GM23248 (cell line): ENCODE measurements at regions not wholly inside any gene's neighbourhood (a gene's known extent, or its start where the extent isn't known, plus 50 kb on each side); places are given as distances from the start of the nearest gene placed in this dataset.

Experiments used
- DNase-seq: peaks from one replicate; pipeline ENCODE4 v3.0.0-alpha.2; 2015
- H2AFZ ChIP-seq: fragments of 200-600 bp; sonication (generic); 2 replicates; pipeline ENCODE4 v1.6.1; 2016; ENCODE audit warnings: antibody characterized with exemption
- H3F3A ChIP-seq: fragments of 200-600 bp; sonication (generic); 2 replicates; pipeline ENCODE4 v1.6.1; 2016; ENCODE audit warnings: mild to moderate bottlenecking, antibody characterized with exemption, mixed run types; ENCODE audit not compliant: insufficient read depth
- H3K27ac ChIP-seq: fragments of 200-600 bp; sonication (generic); 2 replicates; pipeline ENCODE4 v1.5.1; 2016; ENCODE audit warnings: mild to moderate bottlenecking
- H3K27me3 ChIP-seq: fragments of 200-600 bp; sonication (generic); replicated peaks from 2 replicates; pipeline ENCODE4 v1.6.1; 2016; ENCODE audit warnings: mild to moderate bottlenecking; ENCODE audit not compliant: insufficient read depth
- H3K36me3 ChIP-seq: fragments of 200-600 bp; sonication (generic); 2 replicates; pipeline ENCODE4 v1.6.1; 2016; ENCODE audit warnings: low read depth, mild to moderate bottlenecking
- H3K4me1 ChIP-seq: fragments of 200-600 bp; sonication (generic); 2 replicates; pipeline ENCODE4 v1.6.1; 2016; ENCODE audit warnings: mild to moderate bottlenecking; ENCODE audit not compliant: insufficient read depth
- H3K4me2 ChIP-seq: fragments of 200-600 bp; sonication (generic); one replicate; pipeline ENCODE4 v1.6.1; 2016; ENCODE audit warnings: mild to moderate bottlenecking; ENCODE audit not compliant: unreplicated experiment
- H3K4me3 ChIP-seq: fragments of 200-600 bp; sonication (generic); 2 replicates; pipeline ENCODE4 v1.5.1; 2016; ENCODE audit warnings: mild to moderate bottlenecking
- H3K79me2 ChIP-seq: fragments of 200-600 bp; sonication (generic); 2 replicates; pipeline ENCODE4 v1.6.1; 2016; ENCODE audit warnings: mild to moderate bottlenecking; ENCODE audit not compliant: insufficient read depth
- H3K9ac ChIP-seq: fragments of 200-600 bp; sonication (generic); 2 replicates; pipeline ENCODE4 v1.6.1; 2016; ENCODE audit warnings: mild to moderate bottlenecking
- H3K9me2 ChIP-seq: fragments of 200-600 bp; sonication (generic); 2 replicates; pipeline ENCODE4 v1.6.1; 2016; ENCODE audit warnings: mixed run types, mild to moderate bottlenecking, moderate library complexity; ENCODE audit not compliant: insufficient read depth
- H3K9me3 ChIP-seq: fragments of 200-600 bp; sonication (generic); one replicate; pipeline ENCODE4 v1.6.1; 2017; ENCODE audit warnings: low read depth
- H4K20me1 ChIP-seq: fragments of 200-600 bp; sonication (generic); 2 replicates; pipeline ENCODE4 v1.6.0; 2016; ENCODE audit not compliant: insufficient read depth
- EZH2 ChIP-seq: fragments of 200-600 bp; sonication (generic); IDR thresholded peaks from 2 replicates; pipeline ENCODE4 v1.6.1; 2018; ENCODE audit warnings: antibody characterized with exemption, mild to moderate bottlenecking; ENCODE audit not compliant: insufficient read depth, poor library complexity, severe bottlenecking
- EZH2phosphoT487 ChIP-seq: fragments of 200-600 bp; sonication (generic); IDR thresholded peaks from 2 replicates; pipeline ENCODE4 v1.6.1; 2018; ENCODE audit warnings: antibody characterized with exemption, moderate library complexity, mild to moderate bottlenecking, low read depth; ENCODE audit not compliant: insufficient read depth
- WGBS, 2 experiments: methylation state at CpG; one replicate each; pipeline ENCODE4 v1.1.6; 2015 to 2017; ENCODE audit warnings: low lambda C conversion rate in 2 of 2, low coverage in 1 of 2; ENCODE audit errors: missing lambda C conversion rate in 2 of 2; 5-methylcytosine and 5-hydroxymethylcytosine counted together
- in situ Hi-C: fragments of 300-500 bp; cut with MboI; formaldehyde crosslinking; loops from 2 replicates; pipeline ENCODE4 v1.15.0; 2020

DNA sequence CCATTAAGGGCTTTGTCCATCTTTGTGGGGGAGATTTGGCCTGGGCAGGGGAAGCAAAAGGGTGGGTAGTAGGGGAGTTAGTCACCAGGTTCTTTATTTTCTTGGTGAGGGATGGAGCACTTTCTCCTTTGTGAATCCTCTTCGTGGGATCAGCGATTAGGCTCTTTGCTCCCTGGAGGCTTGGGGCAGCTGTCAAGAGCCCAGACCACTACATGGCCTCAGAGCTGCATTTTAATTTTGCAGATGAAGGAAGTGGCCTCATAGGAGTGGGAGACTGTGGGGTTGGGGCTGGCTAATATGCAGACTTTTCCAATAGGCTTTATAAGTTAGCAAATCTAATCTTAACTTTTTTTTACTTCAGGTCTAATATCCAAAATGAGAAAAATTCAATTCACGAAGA is 168.1 kb upstream of the DEFB112 start:
- no peak for TF ChIP-seq EZH2phosphoT487
- TF ChIP-seq EZH2 = no peak

DNA sequence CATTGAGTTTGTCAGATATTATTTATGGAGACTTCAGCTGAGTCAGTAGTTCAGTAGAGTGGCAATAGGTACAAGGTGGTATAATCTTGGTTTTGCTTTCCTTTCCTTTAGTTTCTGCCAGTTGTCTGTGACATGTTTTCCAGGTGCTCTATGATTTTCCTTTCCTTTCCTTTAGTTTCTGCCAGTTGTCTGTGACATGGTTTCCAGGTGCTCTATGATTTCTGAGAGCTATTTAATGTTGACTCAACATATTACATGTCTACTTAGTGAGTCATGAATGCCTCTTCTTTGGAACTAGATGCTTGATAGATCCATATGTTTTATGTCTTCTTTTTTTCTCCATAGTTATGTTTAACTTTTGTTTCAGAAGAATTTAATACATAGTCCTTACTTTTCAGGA is 186.4 kb upstream of the DEFB112 start:
- Histone ChIP-seq H3K79me2 (no peaks in the 10 kb centered on the region), H3F3A (no peaks in the 10 kb centered on the region), H3K9me2 (no peaks in the 10 kb centered on the region), H2AFZ (no peak overlapping the region), H3K4me2 (no peak overlapping the region), H4K20me1 (no peaks in the 10 kb centered on the region), H3K36me3 (no peaks in the 10 kb centered on the region), H3K4me3 (no peak overlapping the region), H3K27ac (no peak overlapping the region), H3K9ac (no peak overlapping the region), H3K4me1 (no peaks in the 10 kb centered on the region), H3K27me3 (no peaks in the 10 kb centered on the region), H3K9me3 (no peaks in the 10 kb centered on the region)
- DNase-seq = no peak
- no peak for TF ChIP-seq EZH2phosphoT487
- no peak for TF ChIP-seq EZH2
- in situ Hi-C loops = no loop called here

More for the DNA sequence above, 168.1 kb upstream of the DEFB112 start:
- Histone ChIP-seq H3K79me2 (no peaks in the 10 kb centered on the region), H3K4me1 (no peaks in the 10 kb centered on the region), H3K9me3 (no peaks in the 10 kb centered on the region), H3K27me3 (no peaks in the 10 kb centered on the region), H2AFZ (no peak overlapping the region), H3F3A (no peaks in the 10 kb centered on the region), H3K9ac (no peak overlapping the region), H3K36me3 (no peaks in the 10 kb centered on the region), H3K4me2 (no peak overlapping the region), H3K27ac (no peak overlapping the region), H3K9me2 (no peaks in the 10 kb centered on the region), H3K4me3 (no peak overlapping the region), H4K20me1 (no peaks in the 10 kb centered on the region)
- in situ Hi-C loops = no loop called here
- no peak for DNase-seq
- WGBS, 2 experiments = 23% methylated on average over 3 of the region's 3 CpGs

DNA sequence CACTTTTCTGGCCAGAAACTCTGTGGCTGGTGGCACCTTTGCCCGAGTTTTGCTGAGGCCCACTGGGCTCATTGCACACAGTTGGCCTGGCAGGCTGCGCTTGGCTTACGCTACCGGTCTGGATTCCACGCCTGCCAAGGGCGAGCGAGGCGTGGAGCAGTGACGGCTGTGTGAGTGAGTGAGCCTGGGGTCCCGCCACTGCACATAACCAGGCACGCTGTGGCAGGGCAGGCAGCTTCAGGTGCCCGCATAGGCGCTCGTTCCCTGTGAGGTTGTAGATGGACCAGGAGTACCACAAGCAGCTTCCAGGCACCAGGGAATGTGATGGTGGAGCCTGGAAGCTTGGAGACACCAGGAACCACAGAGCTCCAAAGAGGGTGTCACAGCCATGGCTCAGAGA is 190.1 kb upstream of the DEFB112 start:
- no peaks in the 10 kb centered on the region for H3K79me2 ChIP-seq
- no peaks in the 10 kb centered on the region for H3F3A ChIP-seq
- H3K4me2 ChIP-seq = no peak overlapping the region
- TF ChIP-seq EZH2phosphoT487 = no peak
- TF ChIP-seq EZH2 = no peak
- no peak overlapping the region for H3K27ac ChIP-seq
- H3K9ac ChIP-seq = no peak overlapping the region
- no peaks in the 10 kb centered on the region for H3K36me3 ChIP-seq
- no peaks in the 10 kb centered on the region for H3K27me3 ChIP-seq
- H3K9me2 ChIP-seq = no peaks in the 10 kb centered on the region
- H3K4me1 ChIP-seq = no peaks in the 10 kb centered on the region
- no peak for DNase-seq
- in situ Hi-C loops = no loop called here
- H3K4me3 ChIP-seq = no peak overlapping the region
- H2AFZ ChIP-seq = no peak overlapping the region
- 59 to 69% methylated on average over 10 to 14 of the region's 14 CpGs for WGBS, 2 experiments
- H4K20me1 ChIP-seq = no peaks in the 10 kb centered on the region
- no peaks in the 10 kb centered on the region for H3K9me3 ChIP-seq

DNA sequence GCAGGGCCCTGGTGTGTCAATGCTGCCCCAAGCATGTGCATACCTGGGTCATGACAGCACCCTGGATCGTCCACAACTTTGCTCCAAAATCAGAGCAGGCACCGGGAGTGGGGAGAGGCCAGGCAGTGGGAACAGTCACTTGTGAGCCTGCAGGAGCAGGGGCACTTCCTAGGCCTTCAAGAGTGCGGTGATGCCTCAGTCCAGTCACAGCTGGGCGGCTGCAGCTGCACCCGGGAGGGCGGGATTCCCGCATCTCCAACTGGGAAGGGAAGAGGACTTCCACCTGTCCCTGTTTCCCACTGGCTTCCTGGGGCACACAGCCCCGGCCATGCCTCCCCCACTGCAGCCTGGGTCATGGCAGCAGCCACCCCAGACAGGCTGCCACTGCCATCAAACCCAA is 191.3 kb upstream of the DEFB112 start:
- Histone ChIP-seq H3K9ac (no peak overlapping the region), H3K9me3 (no peaks in the 10 kb centered on the region), H3K9me2 (no peaks in the 10 kb centered on the region), H3K4me2 (no peak overlapping the region), H3K27me3 (no peaks in the 10 kb centered on the region), H3K36me3 (no peaks in the 10 kb centered on the region), H3K4me3 (no peak overlapping the region), H3K79me2 (no peaks in the 10 kb centered on the region), H3K4me1 (no peaks in the 10 kb centered on the region), H2AFZ (no peak overlapping the region), H4K20me1 (no peaks in the 10 kb centered on the region), H3K27ac (no peak overlapping the region), H3F3A (no peaks in the 10 kb centered on the region)
- in situ Hi-C loops = no loop called here
- TF ChIP-seq EZH2 (no peak), EZH2phosphoT487 (no peak)
- 47 to 56% methylated on average over 8 of the region's 8 CpGs for WGBS, 2 experiments
- DNase-seq = no peak

DNA sequence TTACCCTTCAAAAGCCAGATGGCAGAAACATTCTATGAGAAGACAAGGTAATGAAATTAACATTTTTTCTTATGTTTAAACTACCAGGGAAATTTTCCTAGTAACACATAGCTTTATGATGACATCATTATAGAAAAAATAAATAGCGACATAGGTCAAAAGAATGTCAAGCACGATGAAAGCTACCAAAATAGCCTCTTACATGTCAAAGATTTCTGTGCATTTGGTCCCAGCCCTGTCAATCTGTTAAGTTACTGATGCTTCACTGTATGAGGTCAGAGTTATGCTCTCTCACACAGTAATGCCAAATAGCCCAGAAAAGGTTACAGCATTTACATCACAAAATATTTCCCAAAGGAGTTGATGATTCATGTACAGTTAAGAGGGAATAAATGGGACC is 199.8 kb upstream of the DEFB112 start:
- in situ Hi-C loops = no loop called here
- no peaks in the 10 kb centered on the region for H3K9me2 ChIP-seq
- no peak overlapping the region for H2AFZ ChIP-seq
- DNase-seq = no peak
- H3K27ac ChIP-seq = no peak overlapping the region
- no peaks in the 10 kb centered on the region for H3K9me3 ChIP-seq
- no peak overlapping the region for H3K4me2 ChIP-seq
- no peak overlapping the region for H3K9ac ChIP-seq
- no peak overlapping the region for H3K4me3 ChIP-seq
- no peaks in the 10 kb centered on the region for H4K20me1 ChIP-seq
- 3 to 16% methylated on average over 2 of the region's 2 CpGs for WGBS, 2 experiments
- H3K79me2 ChIP-seq = no peaks in the 10 kb centered on the region
- no peaks in the 10 kb centered on the region for H3F3A ChIP-seq
- no peaks in the 10 kb centered on the region for H3K4me1 ChIP-seq
- no peak for TF ChIP-seq EZH2
- TF ChIP-seq EZH2phosphoT487 = no peak
- H3K27me3 ChIP-seq = no peaks in the 10 kb centered on the region
- H3K36me3 ChIP-seq = no peaks in the 10 kb centered on the region
